GM18870 (cell line): ENCODE measurements at regions not wholly inside any gene's neighbourhood (a gene's known extent, or its start where the extent isn't known, plus 50 kb on each side); places are given as distances from the start of the nearest gene placed in this dataset.

Experiments
- ATAC-seq: cut with Tn5 transposase; IDR thresholded peaks from one replicate; pipeline ENCODE4 v1.9.1; 2021; ENCODE audit warnings: moderate library complexity; ENCODE audit not compliant: unreplicated experiment

DNA sequence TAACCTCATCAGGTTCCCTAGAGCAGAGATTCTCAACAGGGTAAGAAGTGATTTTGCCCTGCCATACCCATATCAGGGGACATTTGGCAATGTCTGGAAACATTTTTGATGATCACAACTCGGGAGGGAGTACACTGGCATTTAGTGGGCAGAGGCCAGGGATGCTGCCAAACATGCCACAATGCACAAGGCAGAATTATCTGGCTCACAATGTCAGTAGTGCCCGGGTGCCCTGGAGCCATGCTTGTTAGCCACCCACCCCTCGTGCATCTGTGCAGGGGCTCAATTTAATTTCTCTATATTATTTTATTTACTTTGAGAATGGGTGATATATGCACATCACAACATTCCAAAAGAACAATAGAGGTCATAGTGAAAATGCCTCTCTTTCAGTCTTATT is 82.0 kb upstream of the DHX15 start:
- no peak for ATAC-seq

DNA sequence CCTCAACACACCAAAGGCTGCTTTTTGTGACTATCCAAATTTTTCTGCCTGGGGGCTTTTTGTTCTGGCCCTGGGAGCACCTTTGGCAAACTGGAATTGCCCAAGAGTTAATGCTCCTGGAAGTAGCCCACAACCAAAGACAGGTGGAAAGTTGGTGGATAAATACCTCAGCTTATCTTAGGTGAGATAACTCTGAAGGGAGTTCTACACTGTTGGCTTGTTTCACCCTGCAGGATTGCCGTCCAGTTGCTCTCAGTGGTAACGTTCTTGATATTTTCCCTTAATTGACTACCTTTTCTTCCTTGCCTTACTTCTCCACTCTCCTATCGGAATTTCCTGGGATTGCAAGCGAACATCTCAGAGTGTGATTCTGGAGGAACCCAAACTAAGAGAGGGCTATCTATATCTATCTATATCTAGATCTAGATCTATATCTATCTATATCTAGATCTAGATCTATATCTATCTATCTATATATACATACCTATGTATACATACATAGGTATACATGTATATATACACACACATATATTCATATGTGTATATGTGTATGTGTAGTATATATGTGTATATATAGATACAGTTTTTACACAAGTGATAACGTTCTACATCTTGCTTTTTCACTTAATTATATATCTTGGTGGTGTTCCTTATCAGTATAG is 82.6 kb upstream of the DHX15 start:
- ATAC-seq, result no peak

DNA sequence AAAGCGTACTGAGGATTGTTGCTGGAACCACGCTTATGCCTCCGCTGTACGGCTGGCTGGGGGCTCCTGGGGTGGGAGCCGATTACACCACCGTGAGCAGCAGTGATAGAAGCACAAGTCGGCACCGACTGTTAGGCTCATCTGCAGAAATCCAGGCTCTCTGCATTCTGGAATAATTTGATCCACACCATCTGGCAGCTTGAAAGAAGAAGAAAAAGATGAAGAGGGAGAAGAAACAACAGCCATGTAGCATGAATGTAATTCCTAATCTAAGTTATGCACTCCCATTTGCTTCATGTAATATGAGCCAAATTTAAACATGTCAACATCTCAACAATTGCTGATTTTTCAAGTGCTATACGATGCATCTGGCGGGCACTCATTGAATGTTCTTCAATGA is 84.6 kb upstream of the DHX15 start:
- no peak for ATAC-seq

DNA sequence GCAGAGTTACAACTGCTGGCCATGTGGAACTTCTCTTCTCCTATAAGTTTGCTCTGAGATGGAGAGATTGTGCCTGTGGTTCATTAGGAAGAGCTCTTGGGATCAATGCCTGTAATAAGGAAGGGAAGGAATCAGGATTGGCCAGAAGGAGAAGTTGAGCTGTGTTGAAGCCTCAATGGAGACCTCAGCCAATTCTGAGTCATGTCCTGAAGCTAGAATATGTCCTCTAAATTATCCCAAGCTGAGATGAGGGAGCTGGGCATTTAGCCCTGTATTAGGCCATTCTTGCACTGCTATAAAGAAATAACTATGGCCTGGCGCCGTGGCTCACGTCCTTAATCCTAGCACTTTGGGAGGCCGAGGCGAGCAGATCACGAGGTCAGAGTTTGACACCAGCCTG is 85.4 kb upstream of the DHX15 start:
- no peak for ATAC-seq

DNA sequence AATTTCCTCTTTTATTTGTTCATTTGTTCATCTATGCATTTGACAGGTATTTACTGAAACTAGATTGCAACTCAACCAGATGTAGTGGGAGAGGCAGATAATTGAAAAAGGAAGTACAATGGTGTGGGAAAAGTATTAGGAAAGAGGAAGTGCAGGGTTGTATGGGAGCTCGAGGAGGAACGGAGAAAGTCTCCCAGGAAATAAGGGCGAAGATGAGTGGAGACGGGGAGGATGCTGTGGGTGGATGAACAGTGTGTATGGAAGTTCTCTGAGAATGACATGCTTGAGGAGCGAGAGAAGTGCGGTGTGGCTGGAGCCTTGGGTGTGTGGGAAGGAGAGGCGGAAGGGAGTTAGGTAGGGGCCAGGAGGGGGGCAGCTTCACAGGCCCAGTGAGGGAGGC is 87.5 kb upstream of the DHX15 start:
- no peak for ATAC-seq

DNA sequence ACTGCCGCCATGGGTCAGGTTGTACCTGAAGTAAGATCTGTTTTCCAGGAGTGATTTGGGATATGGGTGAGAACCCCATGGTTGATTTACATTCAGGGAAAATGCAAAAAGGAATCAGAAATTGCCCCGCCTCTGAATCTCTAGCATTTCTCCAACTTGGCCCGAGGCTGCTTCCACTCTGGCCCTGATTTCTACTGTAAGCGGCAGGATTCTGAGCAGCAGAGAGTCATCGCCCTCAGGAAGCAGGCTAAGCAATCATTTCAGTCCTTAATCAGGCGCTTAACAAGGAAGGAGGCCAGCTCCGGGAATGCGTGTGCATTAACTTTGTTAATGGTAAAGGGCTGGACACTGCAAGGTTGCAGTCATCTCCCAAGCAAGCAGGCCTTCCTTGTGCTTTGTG is 88.5 kb upstream of the DHX15 start:
- no peak for ATAC-seq

DNA sequence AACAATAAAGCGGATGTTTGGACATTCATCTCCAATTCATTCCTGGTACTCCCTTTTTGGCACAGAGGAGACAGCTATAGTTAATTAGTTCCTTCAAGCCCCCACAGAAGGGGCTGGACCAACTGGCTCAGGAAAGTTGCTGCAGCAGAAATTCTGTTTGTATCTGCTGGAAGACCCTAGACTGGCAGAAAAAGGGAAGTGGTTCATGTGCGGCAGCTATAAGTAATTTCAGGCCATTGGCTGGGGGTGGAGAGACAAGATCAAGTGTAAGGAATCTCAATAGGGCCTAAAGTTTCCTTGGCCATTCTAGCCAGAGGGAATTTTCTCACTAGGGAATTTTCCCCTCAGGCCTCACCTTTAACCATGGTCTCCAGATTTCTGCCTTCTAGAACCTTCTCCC is 89.9 kb upstream of the DHX15 start:
- no peak for ATAC-seq

DNA sequence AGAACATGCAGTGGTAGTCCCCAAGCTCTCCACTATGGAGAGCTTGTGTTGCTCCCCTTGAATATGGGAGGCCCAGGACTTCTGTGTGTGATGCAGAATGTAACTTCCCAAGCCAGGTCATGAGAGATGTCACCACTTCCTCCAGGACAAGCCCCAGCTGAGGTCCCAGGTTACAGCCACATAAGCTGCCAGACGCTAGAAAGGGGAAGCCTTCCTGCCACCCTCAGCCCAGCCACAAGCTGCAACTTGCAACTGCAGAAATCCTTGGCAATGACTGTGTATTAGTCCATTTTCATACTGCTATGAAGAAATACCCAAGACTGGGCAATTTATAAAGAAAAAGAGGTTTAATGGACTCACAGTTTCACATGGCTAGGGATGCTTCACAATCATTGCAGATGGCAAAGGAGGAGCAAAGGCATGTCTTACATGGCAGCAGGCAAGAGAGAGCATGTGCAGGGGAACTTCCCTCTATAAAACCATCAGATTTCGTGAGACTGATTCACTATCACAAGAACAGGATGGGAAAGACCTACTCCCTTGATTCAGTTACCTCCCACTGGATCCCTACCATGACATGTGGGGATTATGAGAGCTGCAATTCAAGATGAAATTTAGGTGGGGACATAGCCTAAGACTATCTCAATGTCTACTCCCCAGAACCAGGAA is 91.5 kb upstream of the DHX15 start:
- ATAC-seq, result no peak

DNA sequence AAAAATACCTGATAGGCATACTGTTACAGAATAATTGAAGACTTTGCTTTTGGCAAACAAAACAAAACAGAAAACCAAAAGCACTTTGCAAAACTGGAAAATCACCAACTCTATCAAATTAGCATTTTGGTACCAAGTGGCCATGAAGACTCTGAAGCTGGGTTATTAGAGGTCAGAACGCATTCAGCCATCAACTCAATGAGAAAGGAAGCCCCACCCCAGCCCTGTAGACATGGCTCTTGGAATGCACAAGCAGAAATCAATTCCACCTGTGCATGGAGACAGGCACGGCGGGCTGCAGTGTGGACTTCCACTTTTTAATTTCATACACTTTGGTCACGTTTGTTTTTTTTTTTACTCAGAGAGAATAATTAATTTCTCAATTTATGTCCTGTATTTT is 93.6 kb upstream of the DHX15 start:
- no peak for ATAC-seq

DNA sequence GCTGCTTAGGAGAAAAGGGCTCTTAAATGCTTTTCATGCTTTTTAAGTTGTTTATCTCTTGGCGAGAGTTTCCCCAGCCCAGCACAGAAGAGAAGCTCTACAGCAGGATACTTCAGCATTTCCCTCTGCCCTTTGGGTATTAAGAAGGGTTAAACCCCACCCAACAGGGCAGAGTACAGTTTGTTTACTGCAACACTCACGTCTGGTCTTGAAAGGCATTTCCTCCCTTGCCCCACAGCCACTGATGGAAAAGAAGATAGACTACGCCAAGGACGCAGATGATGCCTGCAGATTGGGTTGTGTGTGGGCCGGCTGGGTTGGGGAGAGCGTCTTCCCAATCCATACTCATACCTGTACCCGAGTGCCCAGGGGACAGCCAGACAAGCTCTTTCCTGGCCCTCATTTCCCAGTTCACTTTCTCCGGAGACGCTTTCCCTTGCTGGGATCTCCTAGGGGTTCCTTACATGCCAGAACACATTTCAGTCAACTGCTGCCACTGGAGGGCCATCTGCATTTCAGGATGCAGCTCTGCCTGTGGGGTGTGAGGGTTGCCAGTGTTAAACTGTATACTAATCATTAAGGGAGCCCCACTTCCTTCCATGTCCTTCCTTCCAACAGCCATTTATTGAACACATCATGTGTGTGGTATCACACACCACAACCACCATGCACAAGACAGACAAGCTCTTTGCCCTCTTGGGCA is 96.5 kb upstream of the DHX15 start:
- no peak for ATAC-seq

DNA sequence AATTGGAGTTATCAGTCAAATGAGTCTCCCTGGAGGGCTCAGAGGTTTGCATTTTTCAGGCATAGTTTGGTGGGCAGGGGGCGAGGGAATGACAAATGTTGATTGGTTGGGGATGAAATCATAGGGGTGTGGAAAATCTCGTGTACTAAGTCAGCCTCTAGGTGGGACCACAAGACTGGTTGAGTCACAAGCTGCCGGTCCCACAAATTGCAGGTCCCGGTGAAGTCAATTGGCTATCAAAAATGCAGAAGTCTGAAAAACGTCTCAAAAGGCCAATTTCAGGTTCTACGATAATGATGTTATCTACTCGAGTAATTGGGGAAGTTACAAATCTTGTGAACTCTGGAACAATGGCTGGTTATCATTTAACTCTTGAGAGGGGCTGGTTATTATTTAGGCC is 98.8 kb upstream of the DHX15 start:
- ATAC-seq, result no peak

DNA sequence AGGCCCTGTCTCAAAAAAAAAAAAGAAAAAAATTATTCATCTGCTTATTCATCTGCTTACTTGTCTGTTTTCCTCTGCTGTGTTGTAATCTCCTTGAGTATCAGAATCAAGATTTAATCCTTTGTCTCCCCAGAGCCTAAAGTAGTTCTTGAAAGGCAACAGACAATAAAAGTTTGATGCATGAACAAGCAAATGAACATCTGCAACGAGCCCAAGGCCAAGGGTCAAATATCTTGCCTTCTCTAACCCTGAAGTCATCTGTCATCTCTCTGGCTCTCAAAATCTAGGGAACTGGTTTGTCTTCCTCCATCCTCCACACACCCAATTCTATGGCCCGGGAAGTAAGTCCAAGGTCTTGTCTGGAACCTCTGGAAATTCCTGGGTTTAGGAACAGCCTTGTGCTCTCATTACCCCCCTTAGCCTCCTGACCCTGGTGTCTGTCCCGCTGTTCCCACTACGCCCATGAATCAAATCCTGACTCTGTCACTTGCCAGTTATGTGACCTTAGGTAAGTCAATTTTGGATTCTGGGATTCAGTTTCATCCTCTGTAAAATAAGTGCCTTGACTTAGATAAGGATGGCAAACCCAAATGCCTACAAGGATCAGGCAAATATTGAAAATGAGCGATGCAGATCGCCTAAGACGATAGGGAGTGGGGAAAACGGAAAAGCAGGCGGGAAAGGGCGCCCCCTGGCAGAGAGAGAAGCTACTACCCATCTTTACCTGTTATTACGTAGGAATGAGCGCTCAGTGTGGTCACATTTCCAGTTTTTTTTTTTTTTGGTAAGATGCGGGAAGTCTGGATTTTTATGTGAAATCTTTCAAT is 102.7 kb upstream of the DHX15 start:
- no peak for ATAC-seq

DNA sequence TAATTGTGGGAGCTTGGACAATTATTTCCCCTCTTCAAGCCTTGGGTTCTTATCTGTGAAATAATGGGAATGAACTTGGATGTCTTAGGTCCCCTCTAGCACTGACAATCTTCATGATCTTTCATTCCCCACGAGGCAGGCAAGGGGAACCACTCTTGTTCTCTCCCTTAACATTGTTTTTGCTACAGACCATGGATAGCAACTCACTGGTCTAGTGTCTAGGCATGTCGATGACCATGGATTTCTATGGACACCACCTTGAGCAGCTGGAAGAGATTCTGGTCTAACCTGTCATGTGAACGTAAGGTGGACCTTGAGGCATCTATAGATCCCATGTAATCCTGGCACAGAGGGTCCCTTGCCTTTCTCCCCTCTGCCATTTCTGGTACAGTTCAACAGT is 104.1 kb upstream of the DHX15 start:
- ATAC-seq, result no peak

DNA sequence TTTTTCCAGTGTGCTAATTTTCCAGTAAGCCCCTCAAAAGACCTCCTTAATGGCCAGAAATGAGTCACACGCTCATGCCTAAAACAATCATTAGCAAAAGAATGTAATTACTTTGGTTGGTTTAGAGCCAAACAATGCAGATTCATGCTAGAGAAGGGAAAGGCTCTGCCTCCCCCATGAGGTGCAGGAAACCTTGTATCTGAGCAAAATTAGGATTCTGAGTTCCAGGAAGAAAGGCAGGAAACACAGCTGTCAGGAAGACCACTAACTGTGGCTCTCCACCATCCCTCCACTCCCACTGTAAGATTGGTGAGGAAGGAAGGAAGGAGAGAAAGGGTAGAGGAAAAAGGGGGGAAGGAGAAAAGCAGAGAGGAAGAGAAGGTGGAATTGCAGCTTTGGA is 104.9 kb upstream of the DHX15 start:
- ATAC-seq, result no peak

DNA sequence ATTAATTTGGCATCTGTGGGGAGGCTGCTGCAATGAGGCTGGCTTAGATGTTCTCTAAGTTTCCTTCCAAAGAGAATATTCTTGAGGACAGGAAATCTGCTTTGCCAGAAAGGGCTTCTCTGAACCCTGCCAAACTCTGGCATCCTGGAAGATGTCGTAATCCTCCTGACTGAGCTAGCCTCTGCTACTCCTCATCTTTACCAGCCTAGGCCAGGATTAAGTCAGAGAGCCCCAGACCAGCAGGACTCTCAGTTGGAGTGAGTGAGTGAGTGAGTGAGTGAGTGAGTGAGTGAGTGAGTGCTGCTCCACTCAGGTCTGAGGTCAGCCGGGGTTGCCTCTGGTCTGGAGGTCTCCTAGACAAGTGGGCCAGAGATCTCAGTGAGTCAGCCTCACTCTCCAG is 104.9 kb upstream of the SOD3 start:
- no peak for ATAC-seq

DNA sequence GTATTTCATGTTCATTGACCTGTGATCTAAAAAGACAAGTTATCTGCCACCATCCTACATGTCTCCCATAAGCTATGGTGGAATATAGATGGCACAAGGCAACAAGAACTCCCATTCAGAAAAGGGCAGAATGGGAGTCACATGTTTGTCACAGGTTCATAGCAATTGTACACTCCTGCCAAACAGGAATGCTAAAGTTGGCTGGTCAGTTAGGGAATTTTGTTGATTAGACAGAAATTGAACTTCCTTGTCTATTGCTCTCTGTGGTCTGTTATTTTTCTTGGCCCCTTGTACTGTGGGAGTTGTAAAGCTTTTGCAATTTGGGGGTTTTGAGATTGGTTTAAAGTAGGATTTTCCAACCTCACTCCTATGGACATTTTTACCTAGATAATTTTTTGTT is 101.7 kb upstream of the SOD3 start:
- ATAC-seq, result no peak

DNA sequence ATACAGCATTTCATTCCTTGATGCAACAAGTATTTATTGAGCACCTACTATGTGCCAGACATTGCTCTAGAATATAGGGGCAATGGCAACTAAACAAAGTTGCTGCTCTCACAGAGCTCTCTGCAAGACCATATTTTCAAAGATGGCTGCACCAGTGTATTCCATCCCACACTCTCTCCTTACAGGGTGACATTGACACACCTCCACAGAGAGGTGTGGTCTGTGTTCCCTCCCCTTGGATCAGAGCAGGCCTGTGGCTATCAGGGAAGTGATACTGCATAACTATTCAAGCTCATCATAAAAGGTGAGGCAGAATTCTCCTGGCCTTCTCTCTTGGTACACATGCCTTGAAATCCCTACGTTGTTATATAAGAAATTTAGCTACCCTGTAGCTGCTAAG is 95.3 kb upstream of the SOD3 start:
- ATAC-seq, result no peak

DNA sequence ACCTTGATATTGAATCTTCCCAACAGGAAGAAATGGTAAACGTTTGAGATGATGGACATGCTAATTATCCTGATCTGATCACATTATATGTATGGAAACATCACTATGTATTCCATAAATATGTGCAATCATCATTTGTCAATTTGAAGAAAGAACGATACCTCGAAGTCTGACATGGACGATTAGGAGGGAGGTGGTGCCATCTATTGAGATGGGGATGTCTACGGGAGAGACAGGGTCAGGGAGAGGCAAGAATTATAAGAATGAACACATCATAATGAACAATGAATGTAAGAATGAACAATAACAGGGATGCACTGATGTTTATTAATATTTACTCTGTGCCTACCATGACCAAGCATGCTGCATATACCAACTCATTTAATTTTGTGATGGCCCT is 93.7 kb upstream of the SOD3 start:
- ATAC-seq, result no peak

DNA sequence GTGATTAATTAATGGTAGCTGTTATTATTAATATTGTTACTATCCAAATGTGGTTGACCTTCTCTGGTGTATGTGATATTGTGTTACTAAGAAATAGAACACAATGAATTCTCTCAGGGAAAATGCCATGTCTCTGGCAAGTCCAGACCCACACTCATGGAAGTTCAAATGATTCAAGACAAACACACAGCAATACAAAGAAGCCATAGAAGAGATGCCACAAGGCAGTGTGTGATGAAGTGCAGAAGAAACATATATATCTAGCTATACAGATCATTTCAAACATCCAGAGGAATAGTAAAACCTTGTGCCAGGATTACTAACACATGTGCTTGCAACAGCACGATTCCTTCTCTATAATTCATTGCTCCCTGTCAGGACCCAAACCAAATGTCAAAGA is 93.1 kb upstream of the SOD3 start:
- ATAC-seq, result no peak

DNA sequence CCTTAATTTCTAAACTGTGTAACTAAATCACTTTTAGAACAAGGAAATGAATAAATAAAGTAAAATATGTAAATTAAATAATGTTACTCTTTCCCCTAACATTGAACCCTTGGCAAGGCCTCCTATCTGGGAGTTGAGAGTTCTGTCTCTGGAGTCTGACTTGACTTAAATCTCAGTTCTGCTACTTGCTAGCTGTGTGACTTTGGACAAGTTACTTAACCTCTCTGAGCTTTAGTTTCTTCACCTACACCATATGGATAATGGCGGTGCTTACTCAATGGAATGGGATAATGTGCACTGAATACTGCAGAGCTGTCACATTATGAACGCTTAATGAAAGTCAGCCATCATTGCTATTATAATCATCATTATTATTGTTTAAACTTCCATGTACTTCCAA is 92.1 kb upstream of the SOD3 start:
- ATAC-seq, result no peak

DNA sequence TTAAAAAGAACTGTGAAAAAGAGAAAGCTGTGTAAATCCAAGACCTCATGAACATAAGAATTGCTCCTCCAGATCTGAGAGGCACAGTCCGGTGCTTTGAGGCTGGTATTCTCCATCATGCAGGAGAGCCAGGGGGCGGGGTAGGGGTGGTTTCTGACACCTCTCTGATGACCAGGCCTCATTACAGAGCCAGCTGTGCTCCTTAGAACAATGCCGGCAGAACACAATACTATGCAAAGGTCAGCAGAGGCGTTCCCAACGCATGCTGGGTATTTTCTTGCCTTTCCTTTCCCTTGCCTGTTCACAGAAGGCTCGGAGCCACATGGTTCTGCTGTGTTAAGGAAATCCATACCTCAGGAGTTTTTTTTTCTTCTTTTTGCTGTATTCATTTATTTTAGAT is 91.2 kb upstream of the SOD3 start:
- no peak for ATAC-seq
